ENCODE measurements at regions not wholly inside any gene's neighbourhood (a gene's known extent, or its start where the extent isn't known, plus 50 kb on each side); places are given as distances from the start of the nearest gene placed in this dataset.

DNA sequence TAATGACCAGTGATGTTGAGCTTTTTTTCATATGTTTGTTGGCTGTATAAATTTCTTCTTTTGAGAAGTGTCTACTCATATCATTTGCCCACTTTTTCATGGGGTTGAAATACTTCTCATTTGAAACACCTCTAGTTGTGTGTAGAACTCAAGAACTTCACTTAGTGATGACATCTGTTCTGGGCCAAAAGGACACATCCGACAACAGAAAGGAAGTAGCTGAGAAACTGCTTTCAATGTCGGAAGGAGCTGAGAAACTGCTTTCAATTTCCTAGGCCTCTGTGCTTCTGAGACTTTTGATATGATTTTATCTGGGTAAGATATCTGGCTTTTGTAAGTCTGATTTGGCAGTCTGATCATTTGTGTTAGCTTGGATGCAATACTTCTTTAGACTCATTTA, 635.3 kb downstream of the TMTC2 start:
- Histone ChIP-seq H2AFZ (ENCODE audit: low read length) (no peak overlapping the region), H3K56ac (replicated peaks; ENCODE audit: insufficient read length, low read depth, low read length) (no peak overlapping the region), H2BK15ac (ENCODE audit: low read length) (no peak overlapping the region), H3K23ac (ENCODE audit: insufficient read length) (no peak overlapping the region), H3K27ac (ENCODE audit: low read depth, low read length) (no peak overlapping the region), H2BK12ac (ENCODE audit: low read depth, low read length) (no peak overlapping the region), H3K27me3 (replicated peaks in 1 of 4; ENCODE audit: control insufficient read depth in 3 of 4, extremely low read depth in 1 of 4, insufficient read depth in 3 of 4, low read length in 3 of 4) (no peaks in the 10 kb centered on the region), H3K23me2 (ENCODE audit: low read depth, low read length) (no peaks in the 10 kb centered on the region), H3K4me2 (ENCODE audit: insufficient read depth in 1 of 2, low read depth in 2 of 2, low read length in 2 of 2) (no peak overlapping the region), H2BK20ac (ENCODE audit: low read length) (no peak overlapping the region), H3K4me1 (replicated peaks in 1 of 4; ENCODE audit: control insufficient read depth in 3 of 4, insufficient read depth in 4 of 4, low read length in 3 of 4) (no peaks in the 10 kb centered on the region), H3K4me3 (ENCODE audit: extremely low read depth in 1 of 4, insufficient read depth in 2 of 4, low read depth in 3 of 4, low read length in 4 of 4) (no peak overlapping the region), H3K79me1 (ENCODE audit: low read depth, low read length) (no peaks in the 10 kb centered on the region), H3K18ac (ENCODE audit: extremely low read depth, low read length) (no peak overlapping the region), H2BK5ac (ENCODE audit: low read depth, low read length) (no peak overlapping the region), H3K4ac (replicated peaks; ENCODE audit: insufficient read length, low read depth, low read length) (no peak overlapping the region), H4K91ac (replicated peaks; ENCODE audit: insufficient read length, low read length) (no peak overlapping the region), H2BK120ac (replicated peaks; ENCODE audit: low read depth, low read length) (no peak overlapping the region), H4K8ac (ENCODE audit: extremely low read depth, insufficient read depth, low read length) (no peak overlapping the region), H3K9me3 (ENCODE audit: insufficient read depth in 2 of 2, low read depth in 1 of 2, low read length in 1 of 2) (no peaks in the 10 kb centered on the region), H2AK5ac (ENCODE audit: low read depth, low read length) (no peak overlapping the region), H3K79me2 (ENCODE audit: control insufficient read depth in 1 of 2, insufficient read depth in 2 of 2, low read length in 2 of 2) (no peaks in the 10 kb centered on the region), H4K20me1 (replicated peaks in 1 of 2; ENCODE audit: control insufficient read depth in 1 of 2, insufficient read depth in 2 of 2, low read length in 2 of 2) (no peaks in the 10 kb centered on the region), H3K9ac (replicated peaks in 1 of 4; ENCODE audit: extremely low read depth in 1 of 4, low read depth in 3 of 4, low read length in 3 of 4) (no peak overlapping the region), H4K5ac (ENCODE audit: insufficient read length, low read depth, low read length) (no peak overlapping the region), H3K14ac (ENCODE audit: insufficient read length) (no peak overlapping the region), H3K36me3 (ENCODE audit: control insufficient read depth in 2 of 4, insufficient read depth in 4 of 4, low read length in 3 of 4) (no peaks in the 10 kb centered on the region)
- no peak for FAIRE-seq
- CTCF ChIA-PET (ENCODE audit: partially characterized antibody) = no interaction called here
- no peak for TF ChIP-seq RFX5 (IDR thresholded peaks at IDR 0.05; ENCODE audit: borderline replicate concordance, low read depth, low read length)
- TF ChIP-seq CTBP2 (IDR thresholded peaks at IDR 0.05; ENCODE audit: borderline replicate concordance, insufficient read depth, insufficient read length, low read length) = no peak
- TF ChIP-seq RAD21 (IDR thresholded peaks at IDR 0.05 in 1 of 2, conservative IDR thresholded peaks at IDR 0.05 in 1 of 2; ENCODE audit: low read depth in 2 of 2, low read length in 2 of 2) = no peak
- no peak for TF ChIP-seq JUN (IDR thresholded peaks at IDR 0.05; ENCODE audit: low read depth, low read length)
- DNase-seq (ENCODE audit: low read depth in 1 of 2, low spot score in 2 of 2) = no peak
- POLR2A ChIA-PET (ENCODE audit: partially characterized antibody) = no interaction called here
- WGBS, 2 experiments (ENCODE audit: extremely low coverage in 1 of 2, insufficient coverage in 1 of 2, insufficient read length in 1 of 2, insufficient replicate concordance in 2 of 2, low coverage in 1 of 2, low lambda C conversion rate in 2 of 2, missing lambda C conversion rate in 1 of 2) = 100% methylated on average over 2 of the region's 2 CpGs; no CpG with 5 or more reads in 1 of the 2 experiments

Measured in H1 (cell line).